ENCODE measurements at regions not wholly inside any gene's neighbourhood (a gene's known extent, or its start where the extent isn't known, plus 50 kb on each side); places are given as distances from the start of the nearest gene placed in this dataset.

DNA sequence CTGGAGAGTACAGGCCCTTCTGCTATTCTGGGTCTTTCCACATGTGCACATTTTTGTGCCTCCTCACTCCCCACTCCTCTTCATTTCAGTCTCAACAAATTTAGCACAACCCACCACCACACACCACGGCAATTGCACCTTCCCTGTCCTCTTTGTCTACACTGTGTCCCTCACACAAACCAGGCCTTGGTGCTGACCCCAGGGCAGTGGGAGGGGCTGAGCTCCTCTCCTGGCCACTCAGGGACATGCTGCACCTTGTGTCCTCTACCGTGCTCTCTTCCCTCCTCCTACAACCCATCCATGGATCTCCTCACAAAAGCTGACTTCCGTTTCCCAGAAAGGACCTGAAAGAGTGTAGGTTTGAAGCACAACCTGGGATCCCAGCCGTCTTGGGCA, 90.9 kb upstream of the IKZF1 start:
- TF ChIP-seq EP300 (IDR thresholded peaks at IDR 0.05; ENCODE audit: borderline replicate concordance in 1 of 2, low read depth in 1 of 2, low read length in 1 of 2) (no peak), RFX5 (IDR thresholded peaks at IDR 0.05; ENCODE audit: low read length) (no peak), EZH2phosphoT487 (IDR thresholded peaks at IDR 0.05; ENCODE audit: borderline replicate concordance, low read depth) (no peak), CHD2 (IDR thresholded peaks at IDR 0.05; ENCODE audit: low read length, partially characterized antibody) (no peak), SIN3A (IDR thresholded peaks at IDR 0.05; ENCODE audit: borderline replicate concordance, low read depth, low read length) (no peak), YY1 (IDR thresholded peaks at IDR 0.05; ENCODE audit: low read depth) (no peak), TAF1 (IDR thresholded peaks at IDR 0.05; ENCODE audit: borderline replicate concordance, low read depth, low read length) (no peak), GABPA (IDR thresholded peaks at IDR 0.05; ENCODE audit: low read depth) (no peak), MEF2A (IDR thresholded peaks at IDR 0.05; ENCODE audit: borderline replicate concordance, low read depth) (no peak), RAD21 (IDR thresholded peaks at IDR 0.05; ENCODE audit: low read length) (no peak), TEAD4 (IDR thresholded peaks at IDR 0.05; ENCODE audit: borderline replicate concordance, insufficient read depth) (no peak), POLR2AphosphoS5 (IDR thresholded peaks at IDR 0.05; ENCODE audit: low read depth, low read length) (no peak)
- TF ChIP-seq, protein P1, sequence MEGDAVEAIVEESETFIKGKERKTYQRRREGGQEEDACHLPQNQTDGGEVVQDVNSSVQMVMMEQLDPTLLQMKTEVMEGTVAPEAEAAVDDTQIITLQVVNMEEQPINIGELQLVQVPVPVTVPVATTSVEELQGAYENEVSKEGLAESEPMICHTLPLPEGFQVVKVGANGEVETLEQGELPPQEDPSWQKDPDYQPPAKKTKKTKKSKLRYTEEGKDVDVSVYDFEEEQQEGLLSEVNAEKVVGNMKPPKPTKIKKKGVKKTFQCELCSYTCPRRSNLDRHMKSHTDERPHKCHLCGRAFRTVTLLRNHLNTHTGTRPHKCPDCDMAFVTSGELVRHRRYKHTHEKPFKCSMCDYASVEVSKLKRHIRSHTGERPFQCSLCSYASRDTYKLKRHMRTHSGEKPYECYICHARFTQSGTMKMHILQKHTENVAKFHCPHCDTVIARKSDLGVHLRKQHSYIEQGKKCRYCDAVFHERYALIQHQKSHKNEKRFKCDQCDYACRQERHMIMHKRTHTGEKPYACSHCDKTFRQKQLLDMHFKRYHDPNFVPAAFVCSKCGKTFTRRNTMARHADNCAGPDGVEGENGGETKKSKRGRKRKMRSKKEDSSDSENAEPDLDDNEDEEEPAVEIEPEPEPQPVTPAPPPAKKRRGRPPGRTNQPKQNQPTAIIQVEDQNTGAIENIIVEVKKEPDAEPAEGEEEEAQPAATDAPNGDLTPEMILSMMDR (IDR thresholded peaks at IDR 0.05), result no peak
- TF ChIP-seq, protein P2, sequence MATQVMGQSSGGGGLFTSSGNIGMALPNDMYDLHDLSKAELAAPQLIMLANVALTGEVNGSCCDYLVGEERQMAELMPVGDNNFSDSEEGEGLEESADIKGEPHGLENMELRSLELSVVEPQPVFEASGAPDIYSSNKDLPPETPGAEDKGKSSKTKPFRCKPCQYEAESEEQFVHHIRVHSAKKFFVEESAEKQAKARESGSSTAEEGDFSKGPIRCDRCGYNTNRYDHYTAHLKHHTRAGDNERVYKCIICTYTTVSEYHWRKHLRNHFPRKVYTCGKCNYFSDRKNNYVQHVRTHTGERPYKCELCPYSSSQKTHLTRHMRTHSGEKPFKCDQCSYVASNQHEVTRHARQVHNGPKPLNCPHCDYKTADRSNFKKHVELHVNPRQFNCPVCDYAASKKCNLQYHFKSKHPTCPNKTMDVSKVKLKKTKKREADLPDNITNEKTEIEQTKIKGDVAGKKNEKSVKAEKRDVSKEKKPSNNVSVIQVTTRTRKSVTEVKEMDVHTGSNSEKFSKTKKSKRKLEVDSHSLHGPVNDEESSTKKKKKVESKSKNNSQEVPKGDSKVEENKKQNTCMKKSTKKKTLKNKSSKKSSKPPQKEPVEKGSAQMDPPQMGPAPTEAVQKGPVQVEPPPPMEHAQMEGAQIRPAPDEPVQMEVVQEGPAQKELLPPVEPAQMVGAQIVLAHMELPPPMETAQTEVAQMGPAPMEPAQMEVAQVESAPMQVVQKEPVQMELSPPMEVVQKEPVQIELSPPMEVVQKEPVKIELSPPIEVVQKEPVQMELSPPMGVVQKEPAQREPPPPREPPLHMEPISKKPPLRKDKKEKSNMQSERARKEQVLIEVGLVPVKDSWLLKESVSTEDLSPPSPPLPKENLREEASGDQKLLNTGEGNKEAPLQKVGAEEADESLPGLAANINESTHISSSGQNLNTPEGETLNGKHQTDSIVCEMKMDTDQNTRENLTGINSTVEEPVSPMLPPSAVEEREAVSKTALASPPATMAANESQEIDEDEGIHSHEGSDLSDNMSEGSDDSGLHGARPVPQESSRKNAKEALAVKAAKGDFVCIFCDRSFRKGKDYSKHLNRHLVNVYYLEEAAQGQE (IDR thresholded peaks at IDR 0.05; ENCODE audit: low read depth, low read length), result no peak
